ENCODE measurements at regions not wholly inside any gene's neighbourhood (a gene's known extent, or its start where the extent isn't known, plus 50 kb on each side); places are given as distances from the start of the nearest gene placed in this dataset.
"Not testable (repeated sequence)": the region's sequence is repeated elsewhere in the genome, so short reads cannot be mapped to it uniquely, and the experiment has no call there.

DNA sequence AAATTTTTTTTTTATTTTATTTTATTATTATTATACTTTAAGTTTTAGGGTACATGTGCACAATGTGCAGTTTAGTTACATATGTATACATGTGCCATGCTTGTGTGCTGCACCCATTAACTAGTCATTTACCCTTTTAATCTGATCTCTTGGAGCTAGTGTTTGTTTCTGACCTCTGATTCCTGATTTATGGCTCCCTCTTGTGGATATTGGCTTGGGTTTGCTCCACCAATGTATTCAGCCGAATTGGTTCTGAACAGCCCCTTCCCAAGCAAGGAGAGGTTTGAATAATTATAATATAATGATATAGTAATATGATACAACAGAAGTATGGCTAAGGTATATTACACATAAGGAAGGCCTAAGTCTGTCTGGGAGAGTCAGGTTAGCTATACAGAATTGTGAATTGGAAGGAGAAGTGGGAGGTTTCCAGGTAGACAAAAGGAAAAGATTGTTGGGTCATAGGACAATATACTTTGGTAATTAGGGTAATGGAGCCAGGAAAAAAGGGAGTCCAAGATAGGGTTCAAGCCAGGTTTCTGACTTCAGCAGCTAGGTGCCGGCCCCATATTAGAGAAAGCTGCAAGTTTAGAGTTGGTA is 53.1 kb upstream of the HMCN1 start:
- peak; percentile 6 for DNase-seq

DNA sequence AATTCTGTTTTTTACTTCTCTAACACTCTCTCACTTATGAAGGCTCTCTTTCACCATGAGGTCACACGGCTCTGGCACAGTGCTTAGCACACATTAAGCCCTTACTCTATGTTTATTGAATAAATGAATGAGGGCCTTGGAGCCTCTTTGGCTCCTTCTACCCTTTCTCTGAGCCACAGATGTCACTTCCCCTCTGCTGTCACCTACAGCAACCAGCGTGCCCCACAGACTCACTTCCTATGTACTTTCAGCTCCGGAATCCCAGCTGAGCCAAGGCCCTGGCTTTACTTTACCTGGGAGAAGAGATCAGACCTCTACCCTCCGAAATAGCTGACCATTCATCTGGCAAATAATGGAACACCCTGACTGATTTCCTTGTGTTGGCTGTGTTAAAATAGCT is 53.7 kb upstream of the HMCN1 start:
- DNase-seq = peak; percentile 38

DNA sequence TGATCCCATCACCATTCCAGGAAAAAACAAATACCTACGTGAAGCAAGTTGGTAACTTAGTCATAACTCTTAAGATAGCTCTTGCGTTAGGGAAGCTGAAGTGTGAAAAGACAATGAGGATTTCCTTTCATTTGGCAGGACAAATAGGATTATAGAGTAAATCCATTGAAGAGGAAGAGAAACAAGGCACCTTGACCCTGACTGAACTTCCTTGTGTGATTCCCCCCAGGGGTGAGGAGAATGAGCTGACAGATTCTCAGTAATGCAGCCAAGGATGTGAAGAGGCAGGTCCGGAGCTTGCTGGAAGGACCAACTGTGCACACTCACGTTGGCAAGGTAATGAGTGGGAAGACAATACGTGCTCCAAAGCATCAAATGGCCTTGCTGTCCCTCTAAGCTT is 55.0 kb upstream of the HMCN1 start:
- DNase-seq = no peak

DNA sequence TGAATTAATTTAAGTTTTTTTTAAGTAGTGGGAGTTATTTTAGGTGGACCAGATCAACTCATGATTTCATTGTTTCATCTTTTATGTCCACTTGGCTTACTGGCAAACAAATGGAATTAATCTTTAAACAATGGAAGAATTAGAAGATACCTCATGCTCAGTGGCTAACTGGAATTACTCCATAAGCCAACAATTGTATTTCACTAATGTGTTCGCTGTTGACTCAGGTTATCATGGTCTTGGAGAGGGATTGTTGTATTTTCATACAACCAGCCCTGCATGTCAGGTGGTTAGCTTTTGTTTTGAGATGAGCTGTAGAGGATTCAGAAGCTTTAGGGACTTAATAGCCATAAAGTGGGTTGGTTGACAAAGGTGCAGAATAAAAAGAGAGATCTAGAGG is 57.2 kb upstream of the HMCN1 start:
- DNase-seq = no peak

DNA sequence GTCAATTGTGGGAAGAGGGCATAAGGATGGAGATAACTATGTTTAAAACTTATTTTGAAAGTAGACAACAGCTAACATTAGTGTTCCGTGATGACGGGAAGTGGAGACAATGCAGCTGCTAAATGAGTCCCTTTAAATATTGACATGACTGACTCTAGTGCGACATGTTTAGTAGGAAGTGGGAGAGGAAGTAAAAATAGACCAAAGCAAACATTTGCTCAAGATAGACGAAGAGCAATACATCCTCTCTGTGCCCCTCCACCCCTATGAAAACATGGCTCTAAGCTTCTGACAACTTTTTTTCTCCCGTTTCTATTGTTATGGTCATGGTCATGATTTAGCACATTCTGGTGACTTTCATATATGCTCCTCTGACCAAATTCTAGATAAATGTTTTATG is 60.0 kb upstream of the HMCN1 start:
- peak; percentile 10 for DNase-seq

DNA sequence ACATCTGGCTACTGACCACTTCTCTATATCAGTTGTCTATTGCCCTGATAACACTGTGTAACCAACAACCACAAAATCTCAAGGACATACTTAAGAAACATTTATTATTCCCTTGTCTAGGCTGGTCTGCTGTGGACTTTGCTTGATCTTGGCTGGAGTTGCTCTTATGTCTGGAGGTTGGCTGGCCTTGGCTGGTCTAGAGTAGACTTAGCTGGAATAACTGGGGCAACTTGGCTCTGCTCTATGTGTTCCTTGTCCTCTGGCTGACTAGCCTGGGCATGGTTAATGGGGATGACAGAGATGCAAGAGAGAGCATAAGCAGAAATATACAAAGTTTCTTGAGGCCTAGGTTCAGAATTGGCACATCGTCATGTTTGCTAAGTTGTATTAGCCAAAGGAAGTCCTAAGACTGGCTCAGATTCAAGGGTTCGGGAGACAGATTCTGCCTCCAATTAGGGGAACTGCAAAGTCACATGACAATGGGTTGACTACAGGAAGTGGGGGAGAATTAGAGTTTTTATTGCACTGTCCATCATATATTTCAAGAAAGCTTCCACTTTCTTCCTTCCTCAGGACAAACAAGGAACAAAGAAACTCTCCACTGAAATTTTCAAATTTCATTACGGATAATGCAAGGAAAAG is 61.4 kb upstream of the HMCN1 start:
- DNase-seq = no peak

DNA sequence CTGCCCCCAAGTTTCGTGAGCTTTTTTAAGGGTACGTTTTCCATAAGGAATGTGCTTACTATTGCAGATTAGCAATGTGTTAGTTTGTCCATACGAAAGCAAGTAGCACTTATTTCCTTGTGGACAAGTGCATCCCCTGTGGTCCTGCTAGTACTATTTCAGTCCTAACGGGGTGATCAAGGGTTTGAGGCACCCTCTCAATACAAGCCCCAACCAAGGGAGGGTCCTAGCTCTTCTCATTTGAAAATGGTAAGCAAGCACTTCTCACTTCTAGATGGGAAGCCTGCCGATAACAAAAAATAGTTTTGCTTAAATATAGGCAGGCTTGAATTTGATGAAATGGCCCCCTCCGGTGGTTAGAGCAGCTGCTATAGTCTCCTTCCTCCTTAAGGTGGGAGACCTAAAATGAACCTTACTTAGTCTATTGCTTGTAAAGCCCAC is 64.0 kb upstream of the HMCN1 start:
- peak; percentile 33 for DNase-seq

DNA sequence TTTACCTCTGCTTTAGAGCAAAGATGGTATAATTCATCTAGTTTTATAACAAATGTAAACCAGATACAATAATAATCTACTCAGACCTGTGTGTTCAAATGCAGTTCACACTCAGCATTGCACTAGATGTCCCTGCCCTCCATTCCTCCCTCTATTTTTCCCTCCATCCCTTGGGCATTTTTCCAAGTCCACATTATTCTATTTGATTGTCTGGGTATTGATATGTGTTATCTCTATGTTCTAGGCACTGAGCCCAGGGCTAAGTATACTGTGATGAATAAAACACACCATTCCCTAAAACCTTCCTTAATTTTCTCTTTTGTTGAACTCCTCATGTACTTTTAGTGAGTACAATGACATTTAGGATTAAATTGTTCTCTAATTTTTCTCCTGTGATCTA is 66.2 kb upstream of the HMCN1 start:
- DNase-seq = no peak

DNA sequence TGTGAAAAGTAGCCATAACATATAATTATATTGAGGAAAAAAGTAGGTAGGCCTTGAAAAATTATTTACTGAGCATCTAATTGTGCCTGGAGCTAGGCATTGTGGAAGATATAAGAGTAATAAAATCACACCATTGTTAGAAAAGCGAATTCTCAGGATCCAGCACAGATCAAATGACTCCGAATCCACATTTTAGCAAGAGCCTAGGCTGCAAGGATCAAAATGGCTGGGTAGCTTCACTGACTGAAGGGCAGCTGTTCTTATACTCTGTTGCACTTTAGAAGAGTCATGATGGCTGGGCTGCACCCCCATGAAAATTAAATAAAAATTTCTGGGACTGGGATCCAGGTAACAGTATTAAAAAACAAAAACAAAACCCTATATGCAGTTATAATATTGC is 67.6 kb upstream of the HMCN1 start:
- DNase-seq = no peak

DNA sequence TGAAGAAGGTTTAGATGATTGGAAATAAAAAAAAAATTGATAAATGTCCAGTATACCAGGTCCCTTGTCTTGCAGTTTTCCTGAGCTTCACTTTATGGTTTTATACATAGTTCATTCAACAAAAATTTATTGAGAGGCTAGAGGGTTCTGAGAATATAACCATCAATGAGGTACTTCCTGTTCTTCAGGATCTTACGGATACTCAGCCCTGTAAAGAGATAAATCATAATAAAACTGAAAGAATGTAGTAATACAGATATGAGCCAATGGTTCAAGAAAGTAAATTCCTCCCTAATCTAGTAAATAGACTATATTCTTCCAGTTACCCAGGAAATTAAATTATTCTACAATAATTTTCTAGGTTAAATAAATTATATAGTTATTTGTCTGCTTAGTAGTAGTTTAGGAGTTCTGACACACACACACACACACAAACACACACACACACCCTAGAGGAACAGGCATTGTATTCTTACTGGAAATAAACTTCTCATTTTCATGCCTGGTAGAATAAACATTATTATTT is 70.4 kb upstream of the HMCN1 start:
- DNase-seq = no peak

DNA sequence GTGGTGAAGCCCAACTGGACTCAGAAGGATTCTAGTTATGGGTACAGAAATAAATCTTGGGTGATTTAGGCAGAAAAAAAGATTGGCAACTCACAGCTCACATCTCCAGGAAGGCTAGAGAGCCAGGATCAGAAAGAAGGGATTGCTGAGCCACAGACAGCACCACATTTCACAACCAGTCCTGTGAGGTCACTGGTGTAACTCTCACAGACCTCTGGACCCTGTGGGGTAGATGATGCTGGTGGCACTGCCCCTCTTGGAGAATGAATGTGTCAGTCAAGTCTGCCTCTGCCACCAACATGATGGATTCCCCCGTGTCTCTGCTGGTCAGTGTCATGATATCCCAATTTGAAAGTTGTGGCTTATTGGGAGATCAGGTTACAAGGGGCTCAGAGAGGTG is 70.9 kb upstream of the HMCN1 start:
- DNase-seq = no peak

DNA sequence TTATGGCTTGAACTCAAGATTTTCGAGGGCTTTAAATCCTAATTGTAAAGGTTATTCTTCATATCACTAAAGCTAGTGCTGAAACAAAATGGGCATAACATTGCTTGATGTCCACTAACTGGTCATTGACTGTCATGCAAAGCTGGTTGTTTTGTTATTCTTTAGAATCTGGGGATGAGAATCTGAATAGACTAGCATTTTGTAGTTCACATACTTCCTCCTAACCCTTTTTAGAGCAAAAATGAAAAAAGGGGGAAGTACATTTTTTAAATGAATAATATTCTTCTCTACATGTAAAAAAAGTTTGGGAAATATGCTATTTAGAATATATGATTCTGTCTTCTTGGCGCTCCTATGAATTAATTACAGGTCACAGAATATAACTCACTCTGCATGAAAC is 72.2 kb upstream of the HMCN1 start:
- no peak for DNase-seq

DNA sequence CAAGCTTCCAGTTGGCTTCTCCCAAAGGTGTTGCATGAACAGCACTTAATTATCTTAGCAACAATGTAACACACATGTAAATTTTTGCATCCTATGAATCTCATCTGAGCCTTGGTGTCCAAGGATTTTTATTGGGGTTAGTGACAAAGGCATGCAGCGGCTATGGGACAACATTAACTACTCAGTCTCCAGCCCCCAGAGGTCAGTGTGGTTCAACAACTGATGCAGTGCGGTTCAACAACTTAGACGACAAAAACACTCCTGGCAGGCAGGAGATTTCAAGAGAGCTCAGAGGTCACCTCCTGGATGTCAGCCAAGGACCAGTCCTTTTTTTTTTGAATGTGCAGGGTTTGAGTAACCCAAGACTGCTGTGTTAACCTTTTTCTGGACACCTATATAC is 77.5 kb upstream of the HMCN1 start:
- no peak for DNase-seq

DNA sequence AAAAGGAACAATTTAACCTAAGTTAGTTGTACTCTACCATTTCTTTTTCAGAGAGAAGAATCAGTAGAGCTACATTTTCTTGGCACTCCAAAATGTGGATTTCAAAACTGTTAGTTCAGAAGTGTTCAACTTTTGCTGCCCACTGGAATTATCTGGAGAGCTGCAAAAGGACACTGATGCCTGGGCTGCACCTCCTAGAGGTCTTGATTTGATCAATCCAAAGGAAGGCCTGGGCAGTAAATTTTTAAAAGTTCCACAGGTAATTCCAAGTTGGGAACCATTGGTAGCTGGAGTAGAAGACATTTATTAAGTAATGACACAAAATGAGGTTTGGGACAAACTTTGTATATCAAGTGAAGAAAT is 79.3 kb upstream of the HMCN1 start:
- DNase-seq = no peak

DNA sequence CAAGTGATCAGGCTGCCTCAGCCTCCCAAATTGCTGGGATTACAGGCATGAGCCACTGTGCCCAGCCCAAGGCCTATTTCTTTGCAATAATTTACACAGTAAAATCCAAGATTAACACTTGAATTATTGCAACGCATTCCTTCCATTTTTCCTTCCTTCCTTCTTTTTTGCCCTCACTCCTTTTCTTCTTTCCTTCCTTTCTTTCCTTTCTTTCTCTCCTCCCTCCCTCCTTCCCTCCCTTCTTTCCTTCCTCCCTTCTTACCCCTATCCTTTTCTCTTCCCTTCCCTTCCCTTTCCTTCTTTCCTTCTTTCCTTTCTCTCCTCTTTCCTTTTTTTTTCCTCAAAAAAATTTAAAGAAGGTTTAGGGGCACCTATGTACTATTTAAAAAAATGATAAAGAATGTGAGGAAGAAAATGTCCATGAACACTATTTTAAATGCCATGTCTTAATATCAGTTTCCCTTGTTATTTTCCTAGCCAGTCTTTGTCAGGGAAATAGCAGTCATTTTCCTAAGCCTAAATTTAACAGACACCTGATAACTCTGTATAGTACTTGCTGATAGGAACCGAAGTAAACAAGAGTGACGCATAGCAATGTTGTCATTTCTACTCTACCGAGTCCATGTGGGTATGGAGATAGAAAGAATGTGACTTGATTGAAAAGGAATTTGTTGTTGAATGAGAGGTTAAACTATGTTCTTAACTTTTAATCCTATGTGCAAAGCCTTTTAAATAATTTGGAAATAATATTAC is 79.8 kb upstream of the HMCN1 start:
- no peak for DNase-seq

DNA sequence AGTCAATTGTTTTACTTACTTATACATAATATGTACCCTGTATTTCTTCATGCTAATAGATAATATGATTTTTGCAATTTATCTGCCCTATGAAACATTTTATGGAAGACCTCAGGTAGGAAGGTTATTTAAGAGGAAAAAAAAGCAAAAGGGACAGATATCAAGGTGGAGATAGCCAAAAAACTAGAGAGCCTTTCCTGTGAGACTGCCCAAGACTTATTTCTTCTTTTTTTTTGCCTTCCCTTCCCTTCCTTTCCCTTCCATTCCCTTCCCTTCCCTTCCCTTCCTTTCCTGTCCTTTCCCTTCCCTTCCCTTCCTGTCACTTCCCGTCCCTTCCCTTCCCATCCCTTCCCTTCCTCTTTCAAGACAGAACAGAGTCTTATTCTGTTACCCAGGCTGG is 80.6 kb upstream of the HMCN1 start:
- no peak for DNase-seq

DNA sequence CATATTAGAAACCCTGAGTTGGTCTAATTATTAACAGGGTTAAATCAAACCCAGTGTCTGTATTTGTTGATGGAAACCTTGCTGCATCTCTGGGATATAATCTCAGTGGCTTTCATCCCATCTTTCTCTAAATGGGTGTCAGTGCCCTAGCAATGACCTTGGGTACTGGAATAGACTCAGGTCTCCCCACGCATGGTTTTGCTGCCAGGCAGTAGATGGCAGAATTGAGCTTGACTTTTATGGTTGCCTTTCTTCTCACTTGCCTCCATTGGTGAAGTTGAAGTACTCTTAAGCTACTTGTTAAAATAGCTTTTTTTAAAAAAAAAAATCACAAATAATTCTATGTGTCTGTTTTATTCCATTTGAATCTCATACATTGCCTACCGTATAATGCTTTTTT is 81.8 kb upstream of the HMCN1 start:
- no peak for DNase-seq

DNA sequence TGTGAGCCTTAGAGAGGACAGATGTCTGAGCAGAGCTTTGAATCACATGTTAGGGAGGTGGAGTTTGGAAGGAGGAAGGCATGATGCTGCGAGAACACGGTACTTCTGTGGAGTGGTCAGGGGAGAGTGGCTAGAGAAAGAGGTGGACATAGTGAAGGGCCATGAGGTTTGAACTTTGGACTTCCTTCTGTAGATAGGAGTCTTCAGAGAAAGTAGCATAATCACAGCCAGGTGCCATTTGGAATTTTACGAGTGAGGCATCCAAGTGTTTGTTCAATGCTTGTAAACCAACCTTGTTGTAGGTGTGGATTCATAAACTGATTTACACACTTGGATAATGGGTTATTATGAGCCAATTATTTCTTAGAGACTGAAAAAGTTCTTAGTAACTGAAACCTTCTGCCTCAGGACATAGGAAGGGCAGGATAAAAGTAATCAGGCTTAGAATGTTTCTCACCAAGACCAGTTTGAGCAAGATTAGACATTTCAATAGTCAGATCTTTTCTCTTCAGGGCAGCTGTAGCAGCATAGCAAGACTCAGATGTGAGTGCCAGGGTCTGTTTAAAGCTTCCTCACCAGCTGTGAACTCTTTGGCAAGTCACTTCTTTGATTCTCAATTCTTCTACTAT is 83.5 kb upstream of the HMCN1 start:
- DNase-seq = no peak

DNA sequence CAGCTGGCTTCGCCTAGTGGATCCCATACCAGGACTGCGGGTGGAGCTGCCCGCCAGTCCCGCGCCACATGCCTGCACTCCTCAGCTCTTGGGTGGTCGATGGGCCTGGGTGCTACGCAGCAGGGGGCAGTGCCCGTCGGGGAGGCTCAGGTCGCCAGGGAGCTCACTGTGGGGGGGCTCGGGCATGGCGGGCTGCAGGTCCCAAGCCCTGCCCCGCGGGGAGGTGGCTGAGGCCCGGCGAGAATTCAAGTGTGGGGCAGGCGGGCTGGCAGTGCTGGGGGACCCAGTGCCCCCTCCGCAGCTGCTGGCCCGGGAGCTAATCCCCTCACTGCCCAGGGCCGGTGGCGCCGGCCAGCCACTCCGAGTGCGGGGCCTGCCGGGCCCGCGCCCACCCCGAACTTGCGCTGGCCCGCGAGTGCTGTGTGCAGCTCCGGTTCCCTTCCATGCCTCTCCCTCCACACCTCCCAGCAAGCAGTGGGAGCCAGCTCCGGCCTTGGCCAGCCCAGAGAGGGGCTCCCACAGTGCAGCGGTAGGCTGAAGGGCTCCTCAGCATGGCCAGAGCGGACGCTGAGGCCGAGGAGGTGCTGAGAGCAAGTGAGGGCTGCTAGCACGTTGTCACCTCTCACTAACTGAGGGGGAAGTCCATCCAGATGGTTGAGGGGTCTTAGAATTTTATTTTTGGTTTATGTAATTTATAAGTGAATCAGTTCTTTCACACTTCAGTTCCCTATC is 85.2 kb upstream of the HMCN1 start:
- no peak for DNase-seq

DNA sequence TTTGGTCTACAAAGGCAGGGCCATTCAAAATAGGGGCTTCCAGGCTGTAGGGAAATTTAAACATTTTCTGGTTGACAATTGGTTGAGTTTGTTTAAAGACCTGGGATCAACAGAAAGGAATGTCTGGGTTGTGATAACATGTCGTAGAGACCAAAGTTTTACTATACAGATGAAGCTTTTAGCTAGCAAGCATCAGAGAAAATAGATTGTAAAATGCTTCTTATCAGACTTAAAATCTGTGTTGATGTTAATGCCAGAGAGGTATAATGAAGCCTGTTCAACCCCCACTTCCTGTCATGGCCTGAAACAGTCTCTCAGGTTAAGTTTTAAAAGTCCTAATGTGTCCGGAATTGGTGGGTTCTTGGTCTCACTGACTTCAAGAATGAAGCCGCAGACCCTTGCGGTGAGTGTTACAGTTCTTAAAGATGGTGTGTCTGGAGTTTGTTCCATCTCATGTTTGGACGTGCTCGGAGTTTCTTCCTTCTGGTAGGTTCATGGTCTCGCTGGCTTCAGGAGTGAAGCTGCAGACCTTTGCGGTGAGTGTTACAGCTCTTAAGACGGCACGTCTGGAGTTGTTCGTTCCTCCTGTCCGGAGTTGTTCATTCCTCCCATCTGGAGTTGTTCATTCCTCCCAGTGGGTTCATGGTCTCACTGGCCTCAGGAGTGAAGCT is 86.5 kb upstream of the HMCN1 start:
- not testable (repeated sequence) for DNase-seq

DNA sequence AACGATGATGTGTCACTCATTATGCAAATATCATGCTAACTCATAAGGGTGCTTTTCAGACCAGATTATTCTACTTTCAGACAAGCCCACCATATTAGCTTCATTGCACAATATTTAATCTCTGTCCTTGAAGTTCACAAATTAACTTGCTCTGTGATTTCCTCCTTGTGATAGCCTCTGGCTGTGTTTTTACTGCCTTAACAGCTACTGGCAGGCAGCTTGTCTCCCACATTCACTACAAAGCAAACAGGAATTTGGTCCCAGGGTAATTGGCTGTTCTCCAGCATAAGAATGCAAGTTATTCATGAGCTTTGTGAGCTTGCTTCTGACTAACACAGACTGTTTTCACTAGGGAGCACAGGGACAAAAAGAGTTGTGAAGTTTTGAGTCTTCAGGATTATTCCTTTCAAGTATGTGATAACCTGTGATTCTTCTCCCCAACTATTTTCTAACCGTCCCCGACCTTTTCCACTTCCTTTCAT is 87.9 kb upstream of the HMCN1 start:
- DNase-seq = no peak

DNA sequence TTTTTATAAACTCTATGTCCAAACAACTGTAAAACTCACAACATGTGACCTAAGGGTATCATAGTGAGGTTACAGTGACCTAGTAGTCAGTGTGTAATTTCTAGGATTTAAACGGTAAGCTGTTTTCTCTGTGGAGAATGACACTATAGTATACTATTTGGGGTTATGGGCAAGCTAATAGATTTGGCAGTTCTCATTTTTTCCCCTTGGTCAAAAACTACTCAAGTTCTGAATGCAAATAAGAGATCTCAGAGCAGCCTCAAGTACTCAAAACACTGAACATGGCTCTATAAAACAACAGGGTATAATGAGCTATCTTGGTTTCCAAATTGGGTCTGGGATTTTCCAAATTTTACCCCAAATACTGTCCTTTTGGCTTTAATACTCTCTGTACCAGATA is 88.5 kb upstream of the HMCN1 start:
- no peak for DNase-seq

Data from GDM1 (cell line).